ENCODE measurements at regions not wholly inside any gene's neighbourhood (a gene's known extent, or its start where the extent isn't known, plus 50 kb on each side); places are given as distances from the start of the nearest gene placed in this dataset.

GRCh38 chr5:88389338-88390095 lies 120.9 kb upstream of the TMEM161B start:
- no peak for DNase-seq (ENCODE audit: low read depth)
- no peak overlapping the region for H3K4me3 ChIP-seq (ENCODE audit: low read depth, low read length)

GRCh38 chr5:88388476-88389337 lies 120.1 kb upstream of the TMEM161B start:
- H3K4me3 ChIP-seq (ENCODE audit: low read depth, low read length): no peak overlapping the region
- no peak for DNase-seq (ENCODE audit: low read depth)

GRCh38 chr5:88384886-88385285 lies 116.2 kb upstream of the TMEM161B start:
- no peak for DNase-seq (ENCODE audit: low read depth)
- no peak overlapping the region for H3K4me3 ChIP-seq (ENCODE audit: low read depth, low read length)

- H3K4me3 ChIP-seq (ENCODE audit: low read depth, low read length): no peak overlapping the region
- no peak for DNase-seq (ENCODE audit: low read depth)
These were observed 111.7 kb upstream of the TMEM161B start for GRCh38 chr5:88380332-88380731.

- H3K4me3 ChIP-seq (ENCODE audit: low read depth, low read length): no peak overlapping the region
- no peak for DNase-seq (ENCODE audit: low read depth)
These were observed 109.3 kb upstream of the TMEM161B start for GRCh38 chr5:88377705-88378656.

GRCh38 chr5:88377240-88377639 lies 108.6 kb upstream of the TMEM161B start:
- H3K4me3 ChIP-seq (ENCODE audit: low read depth, low read length): no peak overlapping the region
- no peak for DNase-seq (ENCODE audit: low read depth)

DNA sequence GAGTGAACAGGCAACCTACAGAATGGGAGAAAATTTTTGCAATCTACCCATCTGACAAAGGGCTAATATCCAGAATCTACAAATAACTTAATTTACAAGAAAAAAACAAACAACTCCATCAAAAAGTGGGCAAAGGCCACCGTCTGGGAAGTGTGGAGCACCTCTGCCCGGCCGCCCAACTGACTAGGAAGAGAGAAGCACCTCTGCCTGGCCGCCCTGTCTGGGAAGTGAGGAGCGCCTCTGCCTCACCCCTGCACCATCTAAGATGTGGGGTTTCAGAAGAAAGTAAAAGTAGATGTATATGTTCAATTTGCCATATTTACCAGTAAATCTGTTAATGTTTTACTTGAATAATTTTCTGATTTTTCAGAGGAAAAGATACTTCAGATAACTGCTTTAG lies 108.1 kb upstream of the TMEM161B start:
- H3K4me3 ChIP-seq (ENCODE audit: low read depth, low read length): no peak overlapping the region
- no peak for DNase-seq (ENCODE audit: low read depth)

DNA sequence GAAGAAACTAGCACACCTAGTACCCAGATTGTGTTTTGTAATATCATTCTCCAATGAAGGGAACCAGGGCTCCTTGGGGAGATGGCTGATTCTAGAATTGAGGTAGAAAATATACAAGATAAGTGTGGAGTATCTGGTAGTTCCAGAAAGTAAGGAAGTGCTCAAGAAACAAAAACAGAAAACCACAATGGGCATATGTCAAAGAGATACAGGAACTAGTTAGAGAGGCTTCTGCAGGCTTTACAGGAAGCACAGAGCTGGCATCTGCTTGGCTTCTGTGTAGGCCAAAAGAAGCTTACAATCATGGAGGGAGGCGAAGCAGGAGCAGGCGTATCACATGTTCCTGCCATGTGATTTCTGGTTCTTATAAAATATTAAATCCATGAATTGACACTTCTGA lies 105.7 kb upstream of the TMEM161B start:
- no peak overlapping the region for H3K4me3 ChIP-seq (ENCODE audit: low read depth, low read length)
- DNase-seq (ENCODE audit: low read depth): no peak

GRCh38 chr5:88370824-88371223 lies 102.2 kb upstream of the TMEM161B start:
- DNase-seq (ENCODE audit: low read depth): no peak
- no peak overlapping the region for H3K4me3 ChIP-seq (ENCODE audit: low read depth, low read length)

GRCh38 chr5:88368201-88368600 lies 99.6 kb upstream of the TMEM161B start:
- no peak for DNase-seq (ENCODE audit: low read depth)
- no peak overlapping the region for H3K4me3 ChIP-seq (ENCODE audit: low read depth, low read length)

DNA sequence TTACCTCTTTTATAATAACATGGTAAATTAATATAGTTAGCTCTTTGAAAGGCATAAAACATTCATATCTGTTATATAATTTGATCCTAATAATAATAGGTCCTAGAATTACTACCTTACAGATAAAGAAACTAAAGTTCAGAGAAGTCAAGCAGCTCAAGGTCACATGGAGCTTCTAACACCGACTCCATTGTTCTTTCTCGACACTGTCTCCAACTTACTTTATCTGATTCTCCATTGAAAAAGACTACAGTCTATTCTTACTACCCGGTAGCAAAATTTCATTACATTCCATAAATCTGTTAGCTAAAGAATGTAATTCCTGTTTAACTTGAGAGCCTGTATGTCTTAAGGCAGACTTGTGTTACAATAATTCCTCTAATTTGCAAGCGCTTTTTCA lies 96.3 kb upstream of the TMEM161B start:
- H3K4me3 ChIP-seq (ENCODE audit: low read depth, low read length): no peak overlapping the region
- no peak for DNase-seq (ENCODE audit: low read depth)

GRCh38 chr5:88355490-88356050 lies 86.9 kb upstream of the TMEM161B start:
- DNase-seq (ENCODE audit: low read depth): no peak
- H3K4me3 ChIP-seq (ENCODE audit: low read depth, low read length): no peak overlapping the region

GRCh38 chr5:88325868-88326267 lies 57.2 kb upstream of the TMEM161B start:
- DNase-seq (ENCODE audit: low read depth): no peak
- H3K4me3 ChIP-seq (ENCODE audit: low read depth, low read length): no peak overlapping the region

GRCh38 chr5:88322785-88323184 lies 54.1 kb upstream of the TMEM161B start:
- H3K4me3 ChIP-seq (ENCODE audit: low read depth, low read length): no peak overlapping the region
- DNase-seq (ENCODE audit: low read depth): no peak
